K562 (cell line): ENCODE measurements at regions not wholly inside any gene's neighbourhood (a gene's known extent, or its start where the extent isn't known, plus 50 kb on each side); places are given as distances from the start of the nearest gene placed in this dataset.

ENCODE experiments used
- BCLAF1 ChIP-seq, 2 experiments: fragments of 450-650 bp in 1 of 2; IDR thresholded peaks; 2 replicates each; pipeline ENCODE4 v1.6.1; 2011 to 2017; ENCODE audit warnings: low read depth in 2 of 2, antibody characterized with exemption in 1 of 2, borderline replicate concordance in 1 of 2, low read length in 1 of 2, mild to moderate bottlenecking in 1 of 2, mixed read lengths in 1 of 2; ENCODE audit not compliant: control insufficient read depth in 1 of 2
- ELF1 ChIP-seq: fragments of 200-800 bp; sonication (Bioruptor generic); IDR thresholded peaks from 2 replicates; pipeline ENCODE4 v1.6.1; 2016; ENCODE audit warnings: missing genetic modification characterization, missing compliant biosample characterization
- ETV5 ChIP-seq: sonication (generic); formaldehyde crosslinking; IDR thresholded peaks from 2 replicates; pipeline ENCODE4 v1.4.0; 2020; ENCODE audit warnings: low read depth, mild to moderate bottlenecking, missing genetic modification reagents
- HMG20A ChIP-seq: fragments of 450-650 bp; formaldehyde crosslinking; conservative IDR thresholded peaks from 2 replicates; pipeline ENCODE4 v1.4.0; 2020; ENCODE audit warnings: mild to moderate bottlenecking, mixed read lengths
- MIER1 ChIP-seq: fragments of 450-650 bp; IDR thresholded peaks from 2 replicates; pipeline ENCODE4 v1.6.1; 2016; ENCODE audit warnings: antibody characterized with exemption, mild to moderate bottlenecking, low read depth

- TF ChIP-seq HMG20A (CRISPR knock-in tag): no peak
- TF ChIP-seq MIER1: no peak
- no peak for TF ChIP-seq BCLAF1 (IDR thresholded peaks at IDR 0.05; ENCODE audit: borderline replicate concordance in 1 of 2, control insufficient read depth in 1 of 2, low read depth in 2 of 2, low read length in 1 of 2)
- TF ChIP-seq ELF1 (tag): no peak
- no peak for TF ChIP-seq ETV5 (CRISPR knock-in tag)
Measured at GRCh38 chr18:43596105-43596712, 318.9 kb upstream of the SYT4 start.
